ENCODE measurements at regions not wholly inside any gene's neighbourhood (a gene's known extent, or its start where the extent isn't known, plus 50 kb on each side); places are given as distances from the start of the nearest gene placed in this dataset.

DNA sequence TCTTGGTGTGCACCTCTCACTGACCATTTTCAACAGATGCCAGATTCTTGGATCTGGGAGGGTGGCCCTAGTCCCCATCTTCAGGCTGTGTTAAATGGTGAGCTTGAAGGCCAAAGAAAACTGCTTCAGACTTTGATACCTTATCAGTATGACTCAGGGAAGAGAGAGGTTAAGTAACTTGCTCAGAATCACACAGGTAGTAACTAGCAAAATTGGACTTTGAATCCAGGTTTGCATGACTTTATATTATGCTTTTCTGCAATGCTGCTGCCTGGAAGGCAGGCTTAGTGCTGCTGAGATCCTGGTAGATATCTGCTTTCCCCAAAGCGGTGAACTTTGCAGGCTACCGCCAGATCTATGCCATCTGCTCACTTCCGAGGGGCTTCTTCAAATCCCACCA is 487.3 kb downstream of the INSC start (continued):
- TF ChIP-seq, protein P1, sequence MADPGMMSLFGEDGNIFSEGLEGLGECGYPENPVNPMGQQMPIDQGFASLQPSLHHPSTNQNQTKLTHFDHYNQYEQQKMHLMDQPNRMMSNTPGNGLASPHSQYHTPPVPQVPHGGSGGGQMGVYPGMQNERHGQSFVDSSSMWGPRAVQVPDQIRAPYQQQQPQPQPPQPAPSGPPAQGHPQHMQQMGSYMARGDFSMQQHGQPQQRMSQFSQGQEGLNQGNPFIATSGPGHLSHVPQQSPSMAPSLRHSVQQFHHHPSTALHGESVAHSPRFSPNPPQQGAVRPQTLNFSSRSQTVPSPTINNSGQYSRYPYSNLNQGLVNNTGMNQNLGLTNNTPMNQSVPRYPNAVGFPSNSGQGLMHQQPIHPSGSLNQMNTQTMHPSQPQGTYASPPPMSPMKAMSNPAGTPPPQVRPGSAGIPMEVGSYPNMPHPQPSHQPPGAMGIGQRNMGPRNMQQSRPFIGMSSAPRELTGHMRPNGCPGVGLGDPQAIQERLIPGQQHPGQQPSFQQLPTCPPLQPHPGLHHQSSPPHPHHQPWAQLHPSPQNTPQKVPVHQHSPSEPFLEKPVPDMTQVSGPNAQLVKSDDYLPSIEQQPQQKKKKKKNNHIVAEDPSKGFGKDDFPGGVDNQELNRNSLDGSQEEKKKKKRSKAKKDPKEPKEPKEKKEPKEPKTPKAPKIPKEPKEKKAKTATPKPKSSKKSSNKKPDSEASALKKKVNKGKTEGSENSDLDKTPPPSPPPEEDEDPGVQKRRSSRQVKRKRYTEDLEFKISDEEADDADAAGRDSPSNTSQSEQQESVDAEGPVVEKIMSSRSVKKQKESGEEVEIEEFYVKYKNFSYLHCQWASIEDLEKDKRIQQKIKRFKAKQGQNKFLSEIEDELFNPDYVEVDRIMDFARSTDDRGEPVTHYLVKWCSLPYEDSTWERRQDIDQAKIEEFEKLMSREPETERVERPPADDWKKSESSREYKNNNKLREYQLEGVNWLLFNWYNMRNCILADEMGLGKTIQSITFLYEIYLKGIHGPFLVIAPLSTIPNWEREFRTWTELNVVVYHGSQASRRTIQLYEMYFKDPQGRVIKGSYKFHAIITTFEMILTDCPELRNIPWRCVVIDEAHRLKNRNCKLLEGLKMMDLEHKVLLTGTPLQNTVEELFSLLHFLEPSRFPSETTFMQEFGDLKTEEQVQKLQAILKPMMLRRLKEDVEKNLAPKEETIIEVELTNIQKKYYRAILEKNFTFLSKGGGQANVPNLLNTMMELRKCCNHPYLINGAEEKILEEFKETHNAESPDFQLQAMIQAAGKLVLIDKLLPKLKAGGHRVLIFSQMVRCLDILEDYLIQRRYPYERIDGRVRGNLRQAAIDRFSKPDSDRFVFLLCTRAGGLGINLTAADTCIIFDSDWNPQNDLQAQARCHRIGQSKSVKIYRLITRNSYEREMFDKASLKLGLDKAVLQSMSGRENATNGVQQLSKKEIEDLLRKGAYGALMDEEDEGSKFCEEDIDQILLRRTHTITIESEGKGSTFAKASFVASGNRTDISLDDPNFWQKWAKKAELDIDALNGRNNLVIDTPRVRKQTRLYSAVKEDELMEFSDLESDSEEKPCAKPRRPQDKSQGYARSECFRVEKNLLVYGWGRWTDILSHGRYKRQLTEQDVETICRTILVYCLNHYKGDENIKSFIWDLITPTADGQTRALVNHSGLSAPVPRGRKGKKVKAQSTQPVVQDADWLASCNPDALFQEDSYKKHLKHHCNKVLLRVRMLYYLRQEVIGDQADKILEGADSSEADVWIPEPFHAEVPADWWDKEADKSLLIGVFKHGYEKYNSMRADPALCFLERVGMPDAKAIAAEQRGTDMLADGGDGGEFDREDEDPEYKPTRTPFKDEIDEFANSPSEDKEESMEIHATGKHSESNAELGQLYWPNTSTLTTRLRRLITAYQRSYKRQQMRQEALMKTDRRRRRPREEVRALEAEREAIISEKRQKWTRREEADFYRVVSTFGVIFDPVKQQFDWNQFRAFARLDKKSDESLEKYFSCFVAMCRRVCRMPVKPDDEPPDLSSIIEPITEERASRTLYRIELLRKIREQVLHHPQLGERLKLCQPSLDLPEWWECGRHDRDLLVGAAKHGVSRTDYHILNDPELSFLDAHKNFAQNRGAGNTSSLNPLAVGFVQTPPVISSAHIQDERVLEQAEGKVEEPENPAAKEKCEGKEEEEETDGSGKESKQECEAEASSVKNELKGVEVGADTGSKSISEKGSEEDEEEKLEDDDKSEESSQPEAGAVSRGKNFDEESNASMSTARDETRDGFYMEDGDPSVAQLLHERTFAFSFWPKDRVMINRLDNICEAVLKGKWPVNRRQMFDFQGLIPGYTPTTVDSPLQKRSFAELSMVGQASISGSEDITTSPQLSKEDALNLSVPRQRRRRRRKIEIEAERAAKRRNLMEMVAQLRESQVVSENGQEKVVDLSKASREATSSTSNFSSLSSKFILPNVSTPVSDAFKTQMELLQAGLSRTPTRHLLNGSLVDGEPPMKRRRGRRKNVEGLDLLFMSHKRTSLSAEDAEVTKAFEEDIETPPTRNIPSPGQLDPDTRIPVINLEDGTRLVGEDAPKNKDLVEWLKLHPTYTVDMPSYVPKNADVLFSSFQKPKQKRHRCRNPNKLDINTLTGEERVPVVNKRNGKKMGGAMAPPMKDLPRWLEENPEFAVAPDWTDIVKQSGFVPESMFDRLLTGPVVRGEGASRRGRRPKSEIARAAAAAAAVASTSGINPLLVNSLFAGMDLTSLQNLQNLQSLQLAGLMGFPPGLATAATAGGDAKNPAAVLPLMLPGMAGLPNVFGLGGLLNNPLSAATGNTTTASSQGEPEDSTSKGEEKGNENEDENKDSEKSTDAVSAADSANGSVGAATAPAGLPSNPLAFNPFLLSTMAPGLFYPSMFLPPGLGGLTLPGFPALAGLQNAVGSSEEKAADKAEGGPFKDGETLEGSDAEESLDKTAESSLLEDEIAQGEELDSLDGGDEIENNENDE (IDR thresholded peaks at IDR 0.05; ENCODE audit: low read depth, low read length): no peak
- no peak for TF ChIP-seq SREBF1 (IDR thresholded peaks at IDR 0.05; ENCODE audit: borderline replicate concordance, low read depth, low read length)
- no peak for TF ChIP-seq ZNF586 (CRISPR knock-in tag; conservative IDR thresholded peaks at IDR 0.05)
